NCI-H345 treated with DMSO at 0.1 percent for 48 hours (cell line): ENCODE measurements at regions not wholly inside any gene's neighbourhood (a gene's known extent, or its start where the extent isn't known, plus 50 kb on each side); places are given as distances from the start of the nearest gene placed in this dataset.

Experiments
- DNase-seq: peaks from one replicate; lab custom pipeline; 2025; ENCODE audit not compliant: unreplicated experiment; lab: John Stamatoyannopoulos, UW

- no peak for DNase-seq
Measured at GRCh38 chr1:87268111-87268510, 60.6 kb upstream of the LMO4 start.

DNA sequence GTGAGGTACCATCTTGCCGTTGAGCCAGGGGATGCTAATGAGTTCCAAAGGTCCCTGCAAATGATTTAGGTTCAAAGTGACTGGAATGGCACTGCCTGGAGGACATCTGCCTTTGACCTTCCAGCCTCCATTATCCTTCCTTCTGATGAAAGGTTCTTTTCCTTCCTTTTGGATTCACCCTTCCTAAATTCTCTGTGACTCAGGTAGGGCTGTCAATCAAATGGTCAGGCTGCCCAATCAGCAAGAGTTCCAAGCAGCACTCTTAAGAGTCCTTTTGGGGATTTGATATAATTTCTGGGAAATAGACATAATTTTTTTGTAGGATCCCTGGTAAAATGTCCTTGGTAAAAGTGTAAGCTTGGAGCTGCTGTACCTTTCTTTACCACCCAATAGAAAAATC, 58.8 kb upstream of the LMO4 start:
- DNase-seq: no peak

- no peak for DNase-seq
Measured at GRCh38 chr1:87273291-87273690, 55.4 kb upstream of the LMO4 start.

- no peak for DNase-seq
Measured at GRCh38 chr1:87274851-87275250, 53.8 kb upstream of the LMO4 start.

DNA sequence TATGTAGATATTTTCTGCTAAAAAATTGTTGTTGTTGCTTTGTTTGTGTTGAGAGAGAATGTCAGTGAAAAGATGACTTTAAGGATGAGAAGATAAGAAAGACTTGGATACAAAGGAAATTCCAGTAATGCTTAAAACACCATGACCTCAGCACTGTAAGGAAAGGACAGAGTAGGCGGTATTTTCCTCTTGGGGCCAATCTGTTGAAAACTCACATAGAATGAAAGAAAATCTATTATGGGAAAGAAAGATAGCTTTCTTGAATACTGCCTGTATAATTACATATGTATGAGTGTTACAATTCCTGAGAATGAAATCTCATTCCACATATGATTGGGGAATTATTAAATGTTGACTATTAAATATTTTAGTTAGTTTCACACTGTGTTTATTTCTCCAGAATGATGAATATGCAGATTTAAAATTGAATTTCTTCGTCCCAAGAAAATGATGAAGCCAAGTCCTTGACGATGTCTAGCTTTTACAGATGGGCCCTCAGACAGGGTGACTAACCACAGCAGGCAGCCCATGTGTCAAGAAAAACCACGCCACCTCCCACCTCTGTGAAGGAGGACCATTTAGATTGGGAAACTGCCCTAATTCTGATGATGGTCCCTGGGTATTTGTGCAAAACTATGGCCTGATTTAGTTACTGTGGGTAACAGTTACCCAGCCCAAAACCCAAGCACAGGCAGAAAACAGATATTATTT, 49.7 kb upstream of the LMO4 start:
- DNase-seq: no peak
